Smooth muscle cell (in vitro differentiated cells): ENCODE measurements at regions not wholly inside any gene's neighbourhood (a gene's known extent, or its start where the extent isn't known, plus 50 kb on each side); places are given as distances from the start of the nearest gene placed in this dataset.

Experiments
- DNase-seq: peaks from one replicate; lab custom pipeline; 2025; ENCODE audit not compliant: unreplicated experiment; lab: John Stamatoyannopoulos, UW
- H2AFZ ChIP-seq: fragments of 200-600 bp; sonication (generic); 2 replicates; pipeline ENCODE4 v1.6.0; 2016; ENCODE audit warnings: antibody characterized with exemption, low read depth, mild to moderate bottlenecking
- H3F3A ChIP-seq: fragments of 200-600 bp; sonication (generic); 2 replicates; pipeline ENCODE4 v1.6.0; 2017; ENCODE audit warnings: antibody characterized with exemption, low read depth
- H3K27ac ChIP-seq: fragments of 200-600 bp; sonication (generic); 2 replicates; pipeline ENCODE4 v1.5.1; 2016; ENCODE audit warnings: low read depth, mild to moderate bottlenecking
- H3K27me3 ChIP-seq: fragments of 200-600 bp; sonication (generic); 2 replicates; pipeline ENCODE4 v1.6.1; 2016; ENCODE audit warnings: low read depth, mild to moderate bottlenecking
- H3K36me3 ChIP-seq: fragments of 200-600 bp; sonication (generic); 2 replicates; pipeline ENCODE4 v1.5.1; 2016; ENCODE audit warnings: low read depth
- H3K4me1 ChIP-seq: fragments of 200-600 bp; sonication (generic); 2 replicates; pipeline ENCODE4 v1.5.1; 2016; ENCODE audit warnings: low read depth
- H3K4me2 ChIP-seq: fragments of 200-600 bp; sonication (generic); 2 replicates; pipeline ENCODE4 v1.6.0; 2016; ENCODE audit warnings: mild to moderate bottlenecking
- H3K4me3 ChIP-seq: fragments of 200-600 bp; sonication (generic); 2 replicates; pipeline ENCODE4 v1.5.1; 2016; ENCODE audit warnings: mild to moderate bottlenecking
- H3K79me2 ChIP-seq: fragments of 200-600 bp; sonication (generic); 2 replicates; pipeline ENCODE4 v1.6.0; 2016; ENCODE audit warnings: low read depth, mild to moderate bottlenecking
- H3K9ac ChIP-seq: fragments of 200-600 bp; sonication (generic); 2 replicates; pipeline ENCODE4 v1.6.0; 2016; ENCODE audit warnings: low read depth
- H3K9me3 ChIP-seq: fragments of 200-600 bp; sonication (generic); replicated peaks from 2 replicates; pipeline ENCODE4 v1.5.1; 2016; ENCODE audit warnings: low read depth
- H4K20me1 ChIP-seq: fragments of 200-600 bp; sonication (generic); 2 replicates; pipeline ENCODE4 v1.6.0; 2016; ENCODE audit warnings: low read depth
- WGBS: methylation state at CpG from one replicate; pipeline ENCODE4 v1.1.7; 2016; ENCODE audit warnings: low lambda C conversion rate; 5-methylcytosine and 5-hydroxymethylcytosine counted together
- TF ChIP-seq, protein P1 (sequence below): fragments of 200-600 bp; sonication (generic); IDR thresholded peaks from 2 replicates; pipeline ENCODE4 v1.5.1; 2017; ENCODE audit warnings: borderline replicate concordance, mild to moderate bottlenecking, antibody characterized with exemption; ENCODE audit not compliant: insufficient read depth, poor library complexity, severe bottlenecking

- H3K9me3 ChIP-seq = no peaks in the 10 kb centered on the region
- H2AFZ ChIP-seq = no peak overlapping the region
- H3K9ac ChIP-seq = no peak overlapping the region
- 93% methylated on average over 3 of the region's 3 CpGs for WGBS
- no peak for DNase-seq
- no peak overlapping the region for H3K27ac ChIP-seq
- no peak overlapping the region for H3K4me3 ChIP-seq
- no peak overlapping the region for H3K4me2 ChIP-seq
- no peaks in the 10 kb centered on the region for H3K4me1 ChIP-seq
- no peaks in the 10 kb centered on the region for H3F3A ChIP-seq
- TF ChIP-seq, protein P1, sequence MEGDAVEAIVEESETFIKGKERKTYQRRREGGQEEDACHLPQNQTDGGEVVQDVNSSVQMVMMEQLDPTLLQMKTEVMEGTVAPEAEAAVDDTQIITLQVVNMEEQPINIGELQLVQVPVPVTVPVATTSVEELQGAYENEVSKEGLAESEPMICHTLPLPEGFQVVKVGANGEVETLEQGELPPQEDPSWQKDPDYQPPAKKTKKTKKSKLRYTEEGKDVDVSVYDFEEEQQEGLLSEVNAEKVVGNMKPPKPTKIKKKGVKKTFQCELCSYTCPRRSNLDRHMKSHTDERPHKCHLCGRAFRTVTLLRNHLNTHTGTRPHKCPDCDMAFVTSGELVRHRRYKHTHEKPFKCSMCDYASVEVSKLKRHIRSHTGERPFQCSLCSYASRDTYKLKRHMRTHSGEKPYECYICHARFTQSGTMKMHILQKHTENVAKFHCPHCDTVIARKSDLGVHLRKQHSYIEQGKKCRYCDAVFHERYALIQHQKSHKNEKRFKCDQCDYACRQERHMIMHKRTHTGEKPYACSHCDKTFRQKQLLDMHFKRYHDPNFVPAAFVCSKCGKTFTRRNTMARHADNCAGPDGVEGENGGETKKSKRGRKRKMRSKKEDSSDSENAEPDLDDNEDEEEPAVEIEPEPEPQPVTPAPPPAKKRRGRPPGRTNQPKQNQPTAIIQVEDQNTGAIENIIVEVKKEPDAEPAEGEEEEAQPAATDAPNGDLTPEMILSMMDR = no peak
- no peaks in the 10 kb centered on the region for H4K20me1 ChIP-seq
- H3K36me3 ChIP-seq = no peaks in the 10 kb centered on the region
- H3K79me2 ChIP-seq = no peaks in the 10 kb centered on the region
- no peaks in the 10 kb centered on the region for H3K27me3 ChIP-seq
Observed at GRCh38 chr1:87495147-87495546, 166.5 kb downstream of the LMO4 start.

DNA sequence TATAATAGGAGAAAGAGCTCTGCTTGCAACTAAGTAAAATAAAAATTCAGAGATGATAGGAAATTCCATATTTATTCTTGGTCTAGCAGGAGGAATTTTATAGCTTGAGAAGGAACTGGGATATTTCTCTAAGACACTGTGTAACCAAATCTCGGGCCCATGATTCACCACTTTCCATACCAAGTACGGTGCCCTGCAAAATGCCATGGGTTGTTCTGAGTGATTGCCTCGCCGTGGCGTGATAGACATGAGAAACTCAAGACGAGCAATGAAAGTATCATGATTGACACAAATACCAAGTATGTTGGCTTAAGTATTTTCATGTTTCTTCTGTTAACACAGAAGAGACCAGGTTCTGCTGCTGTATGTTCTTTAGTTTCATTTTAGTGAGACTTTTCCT lies 167.2 kb downstream of the LMO4 start:
- H2AFZ ChIP-seq = no peak overlapping the region
- H3K4me3 ChIP-seq = no peak overlapping the region
- no peaks in the 10 kb centered on the region for H3F3A ChIP-seq
- no peak overlapping the region for H3K4me2 ChIP-seq
- no peaks in the 10 kb centered on the region for H3K27me3 ChIP-seq
- TF ChIP-seq, protein P1 = no peak
- no peaks in the 10 kb centered on the region for H3K79me2 ChIP-seq
- H4K20me1 ChIP-seq = no peaks in the 10 kb centered on the region
- no peaks in the 10 kb centered on the region for H3K4me1 ChIP-seq
- H3K9ac ChIP-seq = no peak overlapping the region
- H3K36me3 ChIP-seq = no peaks in the 10 kb centered on the region
- WGBS = 96% methylated on average over 6 of the region's 6 CpGs
- H3K9me3 ChIP-seq = no peaks in the 10 kb centered on the region
- no peak overlapping the region for H3K27ac ChIP-seq
- no peak for DNase-seq

DNA sequence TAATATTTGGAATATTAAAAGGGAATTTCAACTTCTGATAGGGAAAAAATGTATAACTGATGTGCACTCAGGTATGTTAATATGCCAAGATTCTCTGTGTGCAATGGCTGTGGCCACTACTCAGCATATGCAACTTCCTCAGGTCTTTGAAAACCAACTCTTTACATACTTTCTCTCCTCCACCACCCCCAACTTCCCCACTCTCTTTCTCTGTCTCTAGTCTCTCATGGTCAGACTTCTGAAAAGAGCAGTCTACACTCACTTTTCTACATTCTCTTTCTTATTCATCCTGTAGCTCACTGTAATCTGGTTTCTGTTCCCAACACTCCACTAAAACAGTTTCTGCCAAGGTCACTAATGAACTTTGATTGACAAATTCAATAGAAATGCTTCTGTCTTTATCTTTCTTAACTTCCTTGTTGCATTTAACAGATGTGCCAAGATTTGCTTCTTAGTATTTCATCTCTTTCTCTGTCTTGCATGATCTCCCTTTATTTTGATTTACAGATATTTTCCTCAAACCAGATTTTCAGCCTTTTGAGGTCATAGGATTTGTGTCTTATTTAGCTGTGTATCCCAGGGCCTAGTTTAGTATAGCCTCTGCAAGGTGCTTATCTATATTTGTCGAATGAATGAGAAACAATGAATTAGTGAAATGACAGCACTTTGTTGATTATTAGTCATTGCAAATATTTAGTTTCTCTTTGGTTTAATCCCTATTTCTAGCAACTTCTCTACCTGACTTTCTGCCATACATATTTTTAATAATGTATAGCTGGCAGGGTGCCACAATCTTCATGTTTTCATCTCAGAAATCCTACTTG lies 168.9 kb downstream of the LMO4 start:
- no peaks in the 10 kb centered on the region for H3K27me3 ChIP-seq
- H4K20me1 ChIP-seq = no peaks in the 10 kb centered on the region
- H3K27ac ChIP-seq = no peak overlapping the region
- no peaks in the 10 kb centered on the region for H3K4me1 ChIP-seq
- no peaks in the 10 kb centered on the region for H3F3A ChIP-seq
- WGBS = 80% methylated on average over 1 of the region's 1 CpG
- no peak for DNase-seq
- H3K4me2 ChIP-seq = no peak overlapping the region
- TF ChIP-seq, protein P1 = no peak
- no peaks in the 10 kb centered on the region for H3K79me2 ChIP-seq
- H3K36me3 ChIP-seq = no peaks in the 10 kb centered on the region
- H3K9ac ChIP-seq = no peak overlapping the region
- H2AFZ ChIP-seq = no peak overlapping the region
- no peaks in the 10 kb centered on the region for H3K9me3 ChIP-seq
- H3K4me3 ChIP-seq = no peak overlapping the region

- no peaks in the 10 kb centered on the region for H4K20me1 ChIP-seq
- H3K36me3 ChIP-seq = no peaks in the 10 kb centered on the region
- no peaks in the 10 kb centered on the region for H3K4me1 ChIP-seq
- no peak overlapping the region for H3K9ac ChIP-seq
- H3K4me2 ChIP-seq = no peak overlapping the region
- no peaks in the 10 kb centered on the region for H3K79me2 ChIP-seq
- H3K27me3 ChIP-seq = no peaks in the 10 kb centered on the region
- DNase-seq = no peak
- no peak overlapping the region for H2AFZ ChIP-seq
- no peaks in the 10 kb centered on the region for H3F3A ChIP-seq
- 78% methylated on average over 2 of the region's 2 CpGs for WGBS
- TF ChIP-seq, protein P1 = no peak
- H3K9me3 ChIP-seq = no peaks in the 10 kb centered on the region
- no peak overlapping the region for H3K4me3 ChIP-seq
- no peak overlapping the region for H3K27ac ChIP-seq
Observed at GRCh38 chr1:87501738-87502137, 173.1 kb downstream of the LMO4 start.
